Naive thymus-derived CD4-positive, alpha-beta T cell (primary cell): ENCODE measurements at regions not wholly inside any gene's neighbourhood (a gene's known extent, or its start where the extent isn't known, plus 50 kb on each side); places are given as distances from the start of the nearest gene placed in this dataset.
A peak's percentile ranks its signal among the peaks of the same experiment; 100 is the strongest.
"Not testable (repeated sequence)": the region's sequence is repeated elsewhere in the genome, so short reads cannot be mapped to it uniquely, and the experiment has no call there.

Experiments used
- ATAC-seq: fragments of 150-1000 bp; cut with Tn5 transposase; 2 replicates; pipeline ENCODE4 v1.10.0; 2021; ENCODE audit warnings: mild to moderate bottlenecking, moderate library complexity
- CTCF ChIA-PET: fragments of 350-600 bp; sonication (Branson Sonifier 250); formaldehyde crosslinking; loops from one replicate; lab custom pipeline; 2021; ENCODE audit warnings: antibody characterized with exemption; lab: Charles Lee
- POLR2A ChIA-PET: fragments of 350-600 bp; sonication (Branson Sonifier 250); formaldehyde crosslinking; loops from one replicate; lab custom pipeline; 2021; ENCODE audit warnings: antibody characterized with exemption, inconsistent platforms; lab: Charles Lee
- DNase-seq, 9 donors: peaks; one replicate each; pipeline versions ENCODE4 v3.0.0 to v3.0.0-alpha.2; 2020 to 2022; ENCODE audit warnings: mixed read lengths in 1 of 9
- H3K27ac ChIP-seq: one replicate; pipeline ENCODE4 v1.7.0; 2013; ENCODE audit warnings: mild to moderate bottlenecking, low read depth, low read length, moderate library complexity
- H3K27me3 ChIP-seq, 2 donors: one replicate each; pipeline ENCODE4 v1.7.0; 2013; ENCODE audit warnings: low read length in 2 of 2, mild to moderate bottlenecking in 2 of 2, moderate library complexity in 2 of 2; ENCODE audit not compliant: control insufficient read depth in 2 of 2, insufficient read depth in 2 of 2
- H3K36me3 ChIP-seq, 3 experiments: 1 replicate in 2 of 3; 2 replicates in 1 of 3; pipeline ENCODE4 v1.7.0; 2013; ENCODE audit warnings: low read length in 3 of 3, mild to moderate bottlenecking in 3 of 3, moderate library complexity in 1 of 3; ENCODE audit not compliant: insufficient read depth in 3 of 3, control insufficient read depth in 2 of 3
- H3K4me1 ChIP-seq, 2 donors: one replicate each; pipeline ENCODE4 v1.7.0; 2013; ENCODE audit warnings: low read length in 2 of 2, mild to moderate bottlenecking in 2 of 2, moderate library complexity in 1 of 2; ENCODE audit not compliant: control insufficient read depth in 2 of 2, insufficient read depth in 2 of 2
- H3K4me3 ChIP-seq: 2 replicates; pipeline ENCODE4 v1.7.0; 2013; ENCODE audit warnings: mild to moderate bottlenecking, low read length
- H3K9me3 ChIP-seq, 3 experiments: 1 replicate in 2 of 3; 2 replicates in 1 of 3; pipeline ENCODE4 v1.7.0; 2013; ENCODE audit warnings: low read length in 3 of 3; ENCODE audit not compliant: control insufficient read depth in 2 of 3
- H3K27ac Mint-ChIP-seq, 9 donors: one replicate each; pipeline ENCODE4 v1.8.0; 2020 to 2022; ENCODE audit warnings: mixed read lengths in 9 of 9, mild to moderate bottlenecking in 8 of 9, moderate library complexity in 5 of 9, inconsistent platforms in 2 of 9
- H3K27me3 Mint-ChIP-seq, 5 donors: one replicate each; pipeline ENCODE4 v1.8.0; 2021 to 2022; ENCODE audit warnings: mixed read lengths in 5 of 5, mild to moderate bottlenecking in 1 of 5
- H3K36me3 Mint-ChIP-seq, 5 donors: one replicate each; pipeline ENCODE4 v1.8.0; 2020 to 2022; ENCODE audit warnings: mixed read lengths in 5 of 5, mild to moderate bottlenecking in 3 of 5, inconsistent platforms in 1 of 5
- H3K4me1 Mint-ChIP-seq, 7 donors: one replicate each; pipeline ENCODE4 v1.8.0; 2020 to 2022; ENCODE audit warnings: mixed read lengths in 7 of 7, mild to moderate bottlenecking in 3 of 7, inconsistent platforms in 1 of 7
- H3K4me3 Mint-ChIP-seq, 10 donors: one replicate each; pipeline ENCODE4 v1.8.0; 2020 to 2022; ENCODE audit warnings: mild to moderate bottlenecking in 10 of 10, mixed read lengths in 10 of 10, moderate library complexity in 6 of 10, inconsistent platforms in 2 of 10
- H3K9me3 Mint-ChIP-seq, 11 donors: one replicate each; pipeline ENCODE4 v1.8.0; 2020 to 2022; ENCODE audit warnings: mixed read lengths in 11 of 11, mild to moderate bottlenecking in 4 of 11, inconsistent platforms in 1 of 11, moderate library complexity in 1 of 11
- intact Hi-C, 2 donors: fragments of 100-400 bp; cut with micrococcal nuclease; formaldehyde crosslinking; loops; one replicate each; pipeline ENCODE4 v1.15.1; 2023

DNA sequence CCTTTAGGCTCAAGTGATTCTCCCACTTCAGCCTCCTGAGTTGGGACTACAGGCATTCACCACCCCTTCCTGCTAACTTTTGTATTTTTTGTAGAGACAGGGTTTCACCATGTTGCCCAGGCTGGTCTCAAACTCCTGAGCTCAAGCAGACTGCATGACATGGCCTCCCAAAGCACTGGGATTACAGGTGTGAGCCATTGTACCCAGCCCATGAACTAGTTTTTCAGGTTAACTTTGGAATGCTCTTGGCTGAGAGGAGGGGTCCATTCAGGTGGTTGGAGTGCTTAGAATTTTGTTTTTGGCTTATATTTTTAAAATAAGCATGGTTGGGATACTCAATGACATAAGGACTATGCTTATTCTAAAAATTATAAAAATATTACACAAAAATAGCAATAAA is 355.7 kb upstream of the MAGEB16 start:
- no peak overlapping the region for H3K27ac Mint-ChIP-seq
- intact Hi-C loops, result no loop called here
- peaks cover 0 to 7% (median 2%) of the 10 kb centered on the region in 11 donors for H3K9me3 Mint-ChIP-seq
- no peaks in the 10 kb centered on the region for H3K27me3 Mint-ChIP-seq
- Histone ChIP-seq H3K4me3 (no peak overlapping the region), H3K27ac (no peak overlapping the region), H3K36me3 (no peaks in the 10 kb centered on the region), H3K27me3 (no peaks in the 10 kb centered on the region), H3K9me3 (no peaks in the 10 kb centered on the region), H3K4me1 (no peaks in the 10 kb centered on the region)
- no peak for DNase-seq
- CTCF ChIA-PET, result no interaction called here
- no peak overlapping the region for H3K4me3 Mint-ChIP-seq
- ATAC-seq, result no peak
- H3K36me3 Mint-ChIP-seq, result no peaks in the 10 kb centered on the region
- POLR2A ChIA-PET, result no interaction called here
- H3K4me1 Mint-ChIP-seq, result no peaks in the 10 kb centered on the region

DNA sequence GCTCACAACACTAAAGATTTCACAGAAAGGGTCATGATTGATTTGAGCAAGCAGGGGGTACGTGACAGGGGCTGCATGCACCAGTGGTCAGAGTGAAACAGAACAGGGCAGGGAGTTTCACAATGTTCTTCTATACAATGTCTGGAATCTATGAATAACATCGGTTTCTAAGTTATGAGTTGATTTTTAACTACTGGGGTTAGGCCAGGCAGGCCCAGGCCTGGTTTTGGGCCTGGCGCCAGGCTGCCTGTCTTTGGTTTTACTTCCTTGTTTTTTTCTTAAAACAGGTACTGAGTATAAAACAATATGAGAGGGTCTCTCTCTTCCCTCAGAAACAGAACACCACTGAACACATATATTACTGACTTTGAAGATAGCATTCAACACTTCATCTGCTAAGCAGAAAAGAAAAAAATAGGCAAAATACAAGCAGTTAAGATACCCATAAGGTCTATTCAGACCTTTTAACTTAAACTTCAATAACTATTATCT is 355.0 kb upstream of the MAGEB16 start:
- H3K27me3 Mint-ChIP-seq, H3K4me1 Mint-ChIP-seq, H3K27ac ChIP-seq, CTCF ChIA-PET, H3K27ac Mint-ChIP-seq, H3K36me3 ChIP-seq, H3K9me3 Mint-ChIP-seq, H3K9me3 ChIP-seq, H3K4me3 Mint-ChIP-seq, ATAC-seq, POLR2A ChIA-PET, intact Hi-C loops, H3K4me1 ChIP-seq, H3K4me3 ChIP-seq, H3K27me3 ChIP-seq, H3K36me3 Mint-ChIP-seq: not testable (repeated sequence)
- peak in 1 of 9 donors; percentile 7 for DNase-seq

DNA sequence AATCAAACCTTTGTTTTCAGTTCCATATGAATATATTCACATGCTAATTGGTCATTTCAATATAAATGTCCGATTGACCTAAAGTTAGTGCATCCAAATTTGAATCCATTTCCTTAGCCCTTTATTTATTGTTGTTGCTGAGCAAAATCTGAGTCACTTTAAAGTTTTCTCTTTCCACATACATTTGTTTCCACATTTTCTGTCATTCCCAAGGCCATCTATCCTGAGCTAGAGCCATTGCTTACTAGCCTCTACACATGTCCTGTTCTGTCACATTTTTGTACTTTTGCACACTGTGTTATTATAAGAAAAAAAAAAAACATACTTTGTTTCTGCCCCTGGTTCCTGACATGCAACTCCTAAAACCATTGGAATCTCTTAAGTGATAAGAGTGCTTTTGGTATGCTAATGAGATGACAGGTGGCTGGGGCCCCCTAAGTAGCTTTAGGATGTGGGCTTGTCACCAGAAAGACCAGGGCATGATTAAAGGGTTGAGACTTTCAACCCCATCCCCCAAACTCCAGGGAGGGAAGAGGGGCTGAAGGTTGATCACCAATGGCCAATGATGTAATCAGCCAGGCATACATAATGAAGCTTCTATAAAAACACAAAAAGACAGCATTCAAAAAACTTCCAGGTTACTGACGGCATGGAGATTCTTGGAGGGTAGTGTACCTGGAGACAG is 353.3 kb upstream of the MAGEB16 start:
- POLR2A ChIA-PET, result no interaction called here
- Histone ChIP-seq H3K4me1 (no peaks in the 10 kb centered on the region), H3K27ac (no peak overlapping the region), H3K27me3 (no peaks in the 10 kb centered on the region), H3K4me3 (no peak overlapping the region), H3K9me3 (no peaks in the 10 kb centered on the region), H3K36me3 (no peaks in the 10 kb centered on the region)
- Mint-ChIP-seq H3K36me3 (no peaks in the 10 kb centered on the region), H3K4me1 (no peaks in the 10 kb centered on the region), H3K4me3 (no peak overlapping the region), H3K27ac (no peak overlapping the region), H3K9me3 (peaks cover 0 to 7% (median 0%) of the 10 kb centered on the region in 11 donors), H3K27me3 (no peaks in the 10 kb centered on the region)
- intact Hi-C loops, result no loop called here
- DNase-seq (no peak), ATAC-seq (no peak)
- CTCF ChIA-PET, result no interaction called here

DNA sequence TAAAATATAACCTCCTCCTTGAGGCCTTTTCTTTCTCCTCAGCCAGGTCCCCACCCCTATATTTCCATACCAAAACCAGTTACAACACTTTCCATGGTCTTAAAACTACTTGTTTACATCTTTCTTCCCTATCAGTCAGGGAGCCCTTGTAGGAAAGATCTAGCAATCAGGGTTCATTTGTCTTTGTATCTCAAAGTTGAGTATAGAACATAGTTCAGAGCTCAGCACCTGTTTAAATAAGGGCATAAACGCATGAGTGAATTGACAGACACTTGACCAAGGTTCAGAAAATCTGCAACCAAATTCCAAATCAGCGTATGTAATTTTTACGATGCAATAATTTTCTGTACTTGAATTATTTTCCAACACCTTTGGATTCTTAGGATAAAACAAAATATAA is 352.2 kb upstream of the MAGEB16 start:
- DNase-seq (no peak), ATAC-seq (no peak)
- intact Hi-C loops, result no loop called here
- Histone ChIP-seq H3K27ac (no peak overlapping the region), H3K4me3 (no peak overlapping the region), H3K4me1 (no peaks in the 10 kb centered on the region), H3K9me3 (no peaks in the 10 kb centered on the region), H3K27me3 (no peaks in the 10 kb centered on the region), H3K36me3 (no peaks in the 10 kb centered on the region)
- POLR2A ChIA-PET, result no interaction called here
- Mint-ChIP-seq H3K36me3 (no peaks in the 10 kb centered on the region), H3K27ac (no peak overlapping the region), H3K9me3 (peaks cover 0 to 3% (median 0%) of the 10 kb centered on the region in 11 donors), H3K4me3 (no peak overlapping the region), H3K27me3 (no peaks in the 10 kb centered on the region), H3K4me1 (no peaks in the 10 kb centered on the region)
- CTCF ChIA-PET, result no interaction called here

DNA sequence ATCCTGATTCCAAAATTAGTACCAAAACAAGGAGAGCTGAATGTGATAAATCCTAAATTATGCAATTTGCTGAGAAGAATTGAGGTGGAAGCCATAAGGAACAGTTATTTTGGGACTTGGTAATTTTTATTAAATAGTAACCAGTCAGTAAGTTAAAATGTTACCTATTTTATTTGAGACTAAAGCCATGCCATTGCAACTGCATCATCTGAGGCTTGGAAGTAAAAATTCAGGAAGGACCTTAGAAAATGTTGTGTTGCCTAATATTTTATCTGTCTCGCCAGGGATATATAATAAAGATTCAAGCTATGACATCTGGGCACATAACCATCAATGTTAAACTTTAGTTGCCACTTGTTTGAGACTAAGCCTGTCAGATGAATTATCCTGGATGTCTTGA is 341.3 kb upstream of the MAGEB16 start:
- Histone ChIP-seq H3K4me3 (no peak overlapping the region), H3K27ac (no peak overlapping the region), H3K4me1 (no peaks in the 10 kb centered on the region), H3K27me3 (no peaks in the 10 kb centered on the region), H3K36me3 (no peaks in the 10 kb centered on the region), H3K9me3 (no peaks in the 10 kb centered on the region)
- H3K4me3 Mint-ChIP-seq, result no peak overlapping the region
- ATAC-seq (no peak), DNase-seq (no peak)
- H3K9me3 Mint-ChIP-seq, result peaks cover 0 to 3% (median 0%) of the 10 kb centered on the region in 11 donors
- H3K27me3 Mint-ChIP-seq, result no peaks in the 10 kb centered on the region
- intact Hi-C loops, result no loop called here
- H3K27ac Mint-ChIP-seq, result no peak overlapping the region
- H3K36me3 Mint-ChIP-seq, result no peaks in the 10 kb centered on the region
- POLR2A ChIA-PET, result no interaction called here
- CTCF ChIA-PET, result no interaction called here
- H3K4me1 Mint-ChIP-seq, result no peaks in the 10 kb centered on the region

DNA sequence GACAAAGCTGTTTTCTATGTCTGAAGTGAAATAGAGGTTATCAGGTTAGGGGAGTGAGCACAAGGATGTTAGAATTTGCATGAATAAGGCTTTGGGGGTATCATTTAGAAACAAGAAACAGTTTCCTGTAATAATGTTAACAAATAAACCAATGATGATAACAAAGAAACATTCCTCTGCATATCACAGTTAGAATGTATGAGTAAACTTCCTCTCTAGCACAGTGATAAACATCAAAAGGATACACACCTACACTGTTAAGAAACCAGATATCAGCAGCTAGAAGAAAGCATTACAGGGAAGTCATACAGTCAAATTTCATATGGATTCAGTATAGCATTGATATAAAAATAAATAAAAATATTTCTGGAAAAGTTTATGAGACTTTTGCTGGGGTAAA is 340.0 kb upstream of the MAGEB16 start:
- POLR2A ChIA-PET, result no interaction called here
- H3K4me3 Mint-ChIP-seq, result no peak overlapping the region

GRCh38 chrX:35461164-35461563 is 337.0 kb upstream of the MAGEB16 start:
- intact Hi-C loops, result no loop called here
- H3K27ac Mint-ChIP-seq, result no peak overlapping the region
- no peak for DNase-seq
- no peak overlapping the region for H3K27ac ChIP-seq
- H3K9me3 ChIP-seq, result no peaks in the 10 kb centered on the region
- ChIA-PET CTCF (no interaction called here), POLR2A (no interaction called here)
- H3K27me3 ChIP-seq, result no peaks in the 10 kb centered on the region
- peaks cover 0 to 3% (median 0%) of the 10 kb centered on the region in 11 donors for H3K9me3 Mint-ChIP-seq
- no peaks in the 10 kb centered on the region for H3K4me1 Mint-ChIP-seq
- H3K4me1 ChIP-seq, result no peaks in the 10 kb centered on the region
- ATAC-seq, result no peak
- H3K36me3 ChIP-seq, result no peaks in the 10 kb centered on the region
- H3K4me3 ChIP-seq, result no peak overlapping the region
- no peak overlapping the region for H3K4me3 Mint-ChIP-seq
- no peaks in the 10 kb centered on the region for H3K36me3 Mint-ChIP-seq
- no peaks in the 10 kb centered on the region for H3K27me3 Mint-ChIP-seq

More for the DNA sequence above, 340.0 kb upstream of the MAGEB16 start:
- Histone ChIP-seq H3K27ac (no peak overlapping the region), H3K9me3 (no peaks in the 10 kb centered on the region), H3K27me3 (no peaks in the 10 kb centered on the region), H3K4me1 (no peaks in the 10 kb centered on the region), H3K36me3 (no peaks in the 10 kb centered on the region), H3K4me3 (no peak overlapping the region)
- Mint-ChIP-seq H3K4me1 (no peaks in the 10 kb centered on the region), H3K9me3 (peaks cover 0 to 3% (median 0%) of the 10 kb centered on the region in 11 donors), H3K36me3 (no peaks in the 10 kb centered on the region), H3K27me3 (no peaks in the 10 kb centered on the region), H3K27ac (no peak overlapping the region)
- DNase-seq (no peak), ATAC-seq (no peak)
- intact Hi-C loops, result no loop called here
- CTCF ChIA-PET, result no interaction called here
